A204.1 (cell line): ENCODE measurements at regions not wholly inside any gene's neighbourhood (a gene's known extent, or its start where the extent isn't known, plus 50 kb on each side); places are given as distances from the start of the nearest gene placed in this dataset.

Experiments
- FAIRE-seq: peaks from 2 replicates; lab custom pipeline; 2012; peaks lifted over from hg19 to GRCh38; lab: Jason Lieb, UNC

DNA sequence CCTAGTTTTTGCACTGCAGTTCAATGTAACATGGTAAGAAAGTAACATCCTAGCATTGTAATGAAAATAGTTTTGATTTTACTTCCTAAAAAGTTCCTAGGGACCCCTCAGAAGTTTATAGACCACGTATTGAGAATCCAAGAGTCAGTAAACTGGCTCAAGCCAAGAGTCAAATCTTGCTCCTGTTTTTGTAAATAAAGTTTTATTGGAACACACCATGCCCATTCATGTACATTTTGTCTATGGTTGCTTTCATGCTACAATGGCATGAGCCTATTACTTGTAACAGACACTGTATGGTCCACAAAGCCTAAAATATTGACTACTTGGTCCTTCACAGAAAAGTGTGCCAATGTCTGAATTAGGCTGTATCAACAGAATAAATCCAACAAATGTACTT lies 301.0 kb downstream of the LMO4 start:
- no peak for FAIRE-seq

- FAIRE-seq = no peak
Observed at GRCh38 chr1:87632232-87632631, 303.6 kb downstream of the LMO4 start.

DNA sequence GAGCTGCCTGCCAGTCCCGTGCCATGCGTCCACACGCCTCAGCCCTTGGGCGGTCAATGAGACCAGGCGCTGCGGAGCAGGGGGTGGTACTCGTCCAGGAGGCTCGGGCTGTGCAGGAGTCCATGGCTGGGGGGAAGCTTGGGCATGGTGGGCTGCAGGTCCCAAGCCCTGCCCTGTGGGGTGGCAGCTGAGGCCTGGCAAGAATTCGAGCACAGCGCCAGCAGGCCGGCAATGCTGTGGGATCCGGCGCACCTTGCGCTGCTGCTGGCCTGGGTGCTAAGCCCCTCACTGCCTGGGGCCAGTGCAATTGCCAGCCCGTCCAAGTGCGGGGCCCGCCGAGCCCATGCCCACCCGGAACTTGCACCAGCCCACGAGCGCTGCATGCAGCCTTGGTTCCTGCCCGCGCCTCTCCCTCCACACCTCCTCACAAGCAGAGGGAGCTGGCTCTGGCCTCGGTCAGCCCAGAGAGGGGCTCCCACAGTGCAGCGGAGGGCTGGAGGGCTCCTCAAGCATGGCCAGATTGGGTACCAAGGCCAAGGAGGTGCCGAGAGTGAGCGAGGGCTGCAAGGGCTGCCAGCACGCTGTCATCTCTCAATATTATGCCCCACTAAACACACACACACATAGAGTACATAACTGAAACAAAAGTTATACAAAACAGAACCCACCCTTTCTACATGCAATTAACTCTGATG lies 307.7 kb downstream of the LMO4 start:
- FAIRE-seq = no peak

DNA sequence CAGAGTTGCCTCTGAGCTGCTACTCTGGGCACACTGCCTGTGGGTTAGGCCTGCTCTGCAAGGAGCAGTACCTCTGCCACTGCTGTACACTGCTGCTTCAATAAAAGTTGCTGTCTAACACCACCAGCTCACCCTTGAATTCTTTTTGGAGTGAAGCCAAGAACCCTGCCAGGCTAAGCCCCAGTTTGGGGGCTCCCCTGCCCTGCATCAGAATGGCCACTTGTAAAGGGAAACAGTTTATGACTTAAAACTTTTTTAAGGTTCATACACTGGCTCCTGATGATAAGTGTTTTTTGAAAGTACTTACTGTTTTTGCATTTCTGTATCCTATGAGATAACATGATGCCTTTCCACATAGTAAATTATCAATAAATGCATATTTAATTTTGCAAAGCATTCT lies 310.0 kb downstream of the LMO4 start:
- no peak for FAIRE-seq

GRCh38 chr1:87641996-87642395 lies 313.3 kb downstream of the LMO4 start:
- FAIRE-seq = no peak

DNA sequence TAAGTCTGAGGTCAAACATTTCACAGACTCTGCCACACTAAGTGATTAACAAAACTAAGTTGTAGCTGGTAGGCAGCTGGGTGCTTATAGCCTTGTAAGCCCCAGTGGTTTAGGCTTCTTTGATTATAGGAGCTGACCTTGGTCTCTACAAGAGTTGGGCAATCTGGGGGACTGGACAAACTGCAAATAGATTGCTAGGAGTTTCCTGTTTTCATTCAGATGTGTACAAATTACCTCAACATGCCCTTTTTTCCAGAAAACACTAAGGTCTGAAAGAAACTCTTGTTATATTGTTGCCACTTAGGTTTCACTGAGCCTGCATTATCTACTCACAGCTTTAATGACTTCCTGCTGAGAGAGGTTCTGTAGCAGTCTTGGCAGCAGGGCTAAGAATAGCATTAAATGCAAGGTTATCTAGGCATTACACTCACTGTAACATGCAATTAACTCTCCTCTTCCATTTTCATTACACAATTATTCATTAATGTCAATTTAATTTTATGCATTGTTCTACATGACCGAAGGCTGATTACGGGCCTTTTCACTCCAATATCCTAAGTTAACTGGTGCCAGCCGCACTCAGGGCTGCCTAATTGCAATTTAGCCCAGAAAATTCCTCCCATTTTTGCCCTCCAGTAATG lies 314.0 kb downstream of the LMO4 start:
- no peak for FAIRE-seq

DNA sequence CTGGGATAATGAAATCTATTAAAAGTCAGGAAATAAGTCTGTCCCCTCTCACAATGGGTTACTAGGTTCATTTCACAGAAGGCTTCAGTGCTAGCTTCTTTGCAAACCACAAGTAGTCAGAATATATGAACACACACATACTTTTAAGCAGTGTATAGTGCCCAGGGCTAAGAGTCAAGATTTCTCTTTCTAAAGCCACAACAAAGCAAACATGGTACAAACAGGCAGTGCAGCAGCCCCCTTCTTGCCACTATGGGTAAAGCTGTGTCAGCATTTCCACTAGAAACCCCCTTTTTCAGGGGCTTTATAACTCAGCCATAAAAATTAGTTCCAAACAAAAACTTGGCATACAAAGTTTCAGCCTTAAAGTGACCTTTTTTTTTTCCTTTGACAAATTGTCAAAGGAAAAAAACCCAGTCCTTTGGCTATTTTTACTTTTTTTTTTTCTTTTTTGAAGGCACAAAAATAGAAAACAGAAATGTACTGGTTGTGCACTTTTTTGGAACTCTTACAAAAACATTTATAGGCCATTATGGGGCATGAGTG lies 315.4 kb downstream of the LMO4 start:
- no peak for FAIRE-seq

DNA sequence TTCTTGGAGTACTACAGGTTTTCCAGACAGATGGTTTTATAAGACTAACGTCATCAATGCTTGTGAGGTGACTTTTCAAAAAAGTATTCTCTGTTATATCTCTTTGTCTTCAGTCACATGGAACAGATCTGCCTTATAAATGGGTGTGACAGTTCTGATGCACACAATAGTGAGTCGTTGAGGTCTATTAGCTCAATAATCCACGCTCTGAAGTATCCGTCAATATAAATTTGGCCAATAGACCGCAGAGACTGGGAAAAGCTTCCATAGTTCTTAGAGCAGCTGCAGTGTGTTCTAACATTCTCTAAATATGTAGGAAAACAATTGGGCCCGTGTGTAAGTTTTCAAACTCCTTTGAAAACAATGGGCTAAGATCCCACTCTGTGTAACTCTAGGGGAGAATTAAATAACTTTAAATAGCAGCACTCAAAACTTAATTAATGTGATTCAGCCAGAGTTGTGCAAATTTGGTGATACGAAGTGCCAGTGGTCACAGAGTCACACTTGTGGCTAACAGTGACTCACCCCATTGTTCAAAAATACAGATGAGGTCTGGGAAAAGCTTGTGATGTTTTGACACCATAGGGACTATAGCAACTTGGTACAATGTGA lies 316.0 kb downstream of the LMO4 start:
- no peak for FAIRE-seq

DNA sequence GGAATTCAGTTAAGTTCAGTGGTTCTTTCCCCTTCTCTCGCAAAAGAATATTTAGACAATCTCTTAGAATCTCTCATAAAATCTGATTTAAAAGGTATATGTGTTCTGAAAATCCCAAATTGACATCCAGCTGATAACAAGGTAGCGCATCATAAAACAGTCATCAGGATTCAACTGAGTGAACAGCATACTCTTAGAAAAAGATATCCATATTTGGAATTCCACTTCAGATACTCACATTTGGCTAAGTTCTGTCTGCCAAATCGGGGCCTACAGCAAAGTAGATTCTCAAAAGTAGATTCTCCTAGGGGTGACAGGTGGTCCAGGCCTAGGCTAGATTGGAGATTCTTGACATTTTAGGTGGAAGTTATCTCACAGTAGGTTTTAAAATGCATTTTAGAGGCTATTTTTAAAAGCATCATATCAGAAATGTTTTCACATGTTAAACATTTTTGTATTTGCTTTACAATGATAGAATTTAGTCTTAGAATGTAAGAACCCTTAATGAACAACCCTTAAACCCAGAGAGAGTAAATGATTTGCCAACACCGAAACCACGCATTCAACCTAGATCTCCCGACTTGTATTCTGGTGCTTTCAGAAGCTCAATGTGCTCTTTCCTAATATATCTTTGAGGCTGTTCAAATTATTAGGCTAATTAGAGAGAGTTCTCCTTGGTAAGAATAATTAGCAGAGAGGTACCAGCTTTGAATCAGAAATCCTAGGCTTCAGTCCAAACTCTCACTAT lies 318.9 kb downstream of the LMO4 start:
- no peak for FAIRE-seq

GRCh38 chr1:87648323-87649119 lies 319.8 kb downstream of the LMO4 start:
- no peak for FAIRE-seq

DNA sequence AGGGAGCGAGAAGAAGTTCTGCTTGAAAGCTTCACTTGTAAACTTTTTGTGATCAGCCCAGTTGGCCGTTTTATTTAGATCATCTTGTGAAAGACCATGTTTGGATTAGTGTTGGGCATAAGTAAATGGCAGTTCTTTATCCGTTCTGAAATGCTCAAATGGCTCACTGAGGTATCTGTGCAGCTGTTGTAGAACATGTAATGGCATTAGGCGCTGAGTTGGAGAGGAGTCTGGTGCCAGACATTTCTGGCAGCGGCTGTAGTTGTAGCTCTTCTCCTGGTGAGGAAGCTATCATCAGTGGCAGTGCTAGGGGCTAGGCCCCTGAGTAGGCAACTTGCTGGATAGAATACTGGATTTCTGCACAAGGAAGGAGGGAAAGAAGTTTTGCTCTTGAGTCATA lies 321.6 kb downstream of the LMO4 start:
- FAIRE-seq = no peak

DNA sequence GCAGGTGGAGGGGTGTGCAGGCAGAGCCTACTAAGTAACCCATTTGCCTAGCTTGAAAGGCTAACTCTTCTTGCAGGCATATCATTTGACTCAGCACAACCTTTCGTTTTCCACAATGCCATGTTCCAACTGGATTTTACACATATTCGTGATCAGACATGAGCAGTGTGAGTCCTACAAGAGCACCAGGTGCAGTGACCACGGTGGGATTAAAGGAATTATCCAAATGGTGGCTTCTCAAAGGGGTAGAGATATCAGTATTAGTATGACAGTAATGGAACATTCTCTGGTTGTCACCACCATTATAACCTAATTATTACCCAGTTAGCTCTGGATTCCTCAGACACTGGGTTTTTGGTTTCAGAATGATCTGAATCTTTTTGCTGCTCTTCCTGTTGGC lies 323.5 kb downstream of the LMO4 start:
- FAIRE-seq = no peak

DNA sequence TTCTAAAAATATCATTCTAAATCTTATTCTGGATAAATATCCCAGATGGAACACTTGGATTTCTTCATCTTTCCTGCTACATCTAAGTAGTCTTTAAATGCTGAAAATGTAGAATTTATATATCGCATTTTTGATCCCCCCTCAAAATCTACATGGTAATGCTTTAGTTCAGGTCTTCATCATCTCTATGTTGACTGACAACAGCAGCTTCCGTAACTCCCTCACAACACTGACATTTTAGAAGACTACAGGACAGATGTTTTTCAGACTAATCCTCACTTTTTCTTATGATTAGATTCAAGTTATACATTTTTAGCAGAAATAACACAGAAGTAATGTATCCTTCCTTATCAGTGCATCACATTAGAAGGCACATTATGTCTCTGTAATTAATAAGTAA lies 336.5 kb downstream of the LMO4 start:
- FAIRE-seq = no peak

- no peak for FAIRE-seq
Observed at GRCh38 chr1:87666681-87667080, 338.0 kb downstream of the LMO4 start.

DNA sequence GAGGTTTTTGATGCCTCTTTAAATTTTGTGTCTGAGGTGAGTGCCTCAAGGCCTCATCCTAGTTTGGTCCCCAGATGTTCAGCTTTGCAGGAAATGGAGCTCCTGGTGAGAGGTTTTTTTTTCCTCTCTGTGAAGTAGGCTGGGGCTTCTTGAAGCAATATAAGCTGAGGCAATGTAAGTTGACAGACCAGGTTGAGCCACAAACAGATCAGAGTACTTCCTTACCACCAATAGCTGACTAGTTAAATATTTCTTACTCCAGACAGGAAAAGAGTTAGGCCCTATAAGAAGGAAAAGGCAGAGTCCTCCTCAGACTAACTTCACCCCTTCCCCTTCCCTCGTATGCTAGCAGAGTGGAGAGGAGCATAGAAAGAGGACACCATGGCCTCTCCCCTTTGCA lies 341.0 kb downstream of the LMO4 start:
- no peak for FAIRE-seq

DNA sequence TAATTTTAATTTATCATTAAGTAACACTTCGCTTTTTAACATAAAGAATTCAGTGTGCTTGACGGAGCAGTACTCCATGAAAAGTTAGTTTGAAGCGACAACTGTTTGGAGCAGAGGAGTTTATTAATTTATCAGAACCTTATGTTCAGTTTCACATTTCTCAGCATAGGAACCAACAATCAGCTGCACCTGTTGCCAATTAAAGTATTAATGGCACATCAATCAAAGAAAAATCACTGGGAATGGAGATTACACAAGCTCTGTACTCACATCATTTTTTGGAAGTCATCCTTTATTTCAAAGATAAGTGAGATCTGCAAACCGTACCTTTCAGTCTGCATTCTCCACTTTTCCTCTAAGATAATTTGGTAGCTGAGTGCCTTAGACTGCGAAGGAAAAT lies 344.6 kb downstream of the LMO4 start:
- FAIRE-seq = no peak

DNA sequence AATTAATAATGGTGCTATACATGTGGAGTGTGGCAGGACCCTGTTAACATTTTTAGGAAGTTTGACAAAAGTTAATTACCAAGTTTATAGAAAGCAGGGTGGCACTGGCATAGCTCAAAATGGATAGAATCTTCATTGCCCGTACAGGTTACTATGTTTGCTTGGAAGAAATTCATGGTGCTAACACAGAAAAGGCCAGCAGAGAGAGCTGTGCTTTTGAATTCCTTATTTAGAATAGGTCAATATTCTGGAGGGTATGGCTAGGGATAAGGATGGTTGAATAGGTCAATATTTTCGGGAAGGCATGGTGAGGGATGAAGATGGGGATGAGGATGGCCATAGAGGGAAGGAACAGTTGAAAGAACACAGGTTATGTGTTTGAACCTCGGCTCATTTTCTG lies 345.1 kb downstream of the LMO4 start:
- FAIRE-seq = no peak

- FAIRE-seq = no peak
Observed at GRCh38 chr1:87674791-87675190, 346.1 kb downstream of the LMO4 start.

DNA sequence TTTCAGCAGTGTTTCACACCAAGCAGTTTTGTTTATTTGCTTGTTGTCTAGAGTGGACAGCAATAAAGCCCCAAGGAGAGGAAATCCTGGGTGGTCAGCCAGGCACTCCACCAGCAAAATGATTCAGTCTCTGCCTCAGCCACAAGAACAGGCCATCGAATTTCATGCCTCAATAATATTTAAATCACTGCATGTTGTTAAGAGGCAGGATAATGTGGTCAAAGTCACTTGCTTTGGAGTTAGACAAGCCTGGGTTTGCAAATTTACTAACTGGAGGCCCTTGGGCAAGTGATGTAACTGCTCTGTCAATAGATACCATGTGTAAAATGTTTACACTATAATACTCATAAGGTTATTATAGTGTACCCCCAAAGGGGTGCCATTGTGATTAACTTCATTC lies 349.6 kb downstream of the LMO4 start:
- FAIRE-seq = no peak

DNA sequence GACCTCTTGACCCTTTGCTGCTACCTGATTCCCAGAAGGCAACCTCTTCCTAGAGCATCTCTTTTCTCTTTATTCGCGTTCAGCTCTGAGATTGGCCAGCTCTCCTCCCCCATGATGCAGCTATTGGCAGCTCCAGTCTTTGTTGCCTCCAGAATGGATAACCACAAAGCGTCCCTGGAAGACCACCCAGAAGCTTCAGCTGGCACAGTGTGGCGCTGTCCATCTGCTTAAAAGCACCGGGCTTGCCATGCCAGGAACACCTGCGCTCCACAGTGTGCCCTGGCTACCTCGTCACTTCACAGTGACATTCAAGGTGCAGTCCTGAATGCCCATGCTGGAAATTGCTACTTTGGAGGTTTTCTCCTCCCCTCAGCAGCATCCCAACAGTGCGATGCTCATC lies 353.9 kb downstream of the LMO4 start:
- no peak for FAIRE-seq

DNA sequence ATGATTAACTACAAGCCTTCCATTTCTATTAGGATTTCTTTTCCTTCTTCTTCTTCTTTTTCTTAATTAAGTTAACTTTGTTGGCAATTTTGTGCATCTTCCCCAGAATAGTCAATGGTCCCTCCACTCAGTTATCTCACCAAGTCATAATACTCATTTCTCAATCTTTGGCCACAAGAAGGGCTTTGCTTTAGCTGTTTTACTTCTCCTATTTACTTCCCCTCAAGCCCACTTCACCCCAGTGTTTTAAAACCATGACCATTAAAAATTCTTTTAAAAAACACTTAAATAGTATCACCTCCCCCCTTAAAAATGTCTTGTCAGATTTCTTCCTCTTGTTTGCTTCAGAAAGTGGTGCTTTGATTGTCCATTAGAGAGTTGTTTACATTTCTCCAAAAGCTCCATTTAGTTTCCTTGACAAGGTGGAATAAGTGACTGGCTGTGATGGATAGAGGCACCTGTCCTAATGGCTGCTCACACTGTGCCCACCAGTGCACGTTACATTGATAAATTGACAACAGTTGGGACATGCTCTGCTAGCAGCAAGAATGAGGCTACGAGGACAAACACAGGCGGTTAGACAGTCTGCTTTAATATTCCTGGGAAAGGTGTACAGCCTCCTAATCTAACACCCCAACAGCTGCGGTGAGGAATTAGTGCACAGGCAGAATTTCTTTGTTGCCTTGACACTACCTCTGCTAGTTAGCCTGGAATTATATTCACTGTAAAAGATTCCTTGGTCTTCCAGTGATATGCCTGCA lies 354.7 kb downstream of the LMO4 start:
- no peak for FAIRE-seq
